GM23338 (cell line): ENCODE measurements at regions not wholly inside any gene's neighbourhood (a gene's known extent, or its start where the extent isn't known, plus 50 kb on each side); places are given as distances from the start of the nearest gene placed in this dataset.

Source experiments
- ATAC-seq: fragments of 200-7000 bp; cut with Tn5 transposase; 3 replicates; pipeline ENCODE4 v1.9.1; 2020
- DNase-seq: peaks from one replicate; pipeline ENCODE4 v3.0.0-alpha.2; 2015; ENCODE audit warnings: low spot score
- H2AFZ ChIP-seq: fragments of 200-600 bp; sonication (generic); 2 replicates; pipeline ENCODE4 v1.8.0; 2016; ENCODE audit warnings: antibody characterized with exemption, mild to moderate bottlenecking, moderate library complexity
- H3F3A ChIP-seq: fragments of 200-600 bp; sonication (generic); replicated peaks from 2 replicates; pipeline ENCODE4 v1.8.0; 2017; ENCODE audit warnings: antibody characterized with exemption, mixed run types, low read depth
- H3K27ac ChIP-seq: fragments of 200-600 bp; sonication (generic); 2 replicates; pipeline ENCODE4 v1.6.1; 2016; ENCODE audit warnings: low read depth
- H3K27me3 ChIP-seq: fragments of 200-600 bp; sonication (generic); 2 replicates; pipeline ENCODE4 v1.8.0; 2016; ENCODE audit warnings: mild to moderate bottlenecking, mixed run types, moderate library complexity; ENCODE audit not compliant: insufficient read depth
- H3K36me3 ChIP-seq: fragments of 200-600 bp; sonication (generic); 2 replicates; pipeline ENCODE4 v1.8.0; 2016; ENCODE audit warnings: mild to moderate bottlenecking; ENCODE audit not compliant: insufficient read depth
- H3K4me1 ChIP-seq: fragments of 200-600 bp; sonication (generic); 2 replicates; pipeline ENCODE4 v1.8.0; 2016; ENCODE audit warnings: mild to moderate bottlenecking, moderate library complexity; ENCODE audit not compliant: insufficient read depth
- H3K4me2 ChIP-seq: fragments of 200-600 bp; sonication (generic); 2 replicates; pipeline ENCODE4 v1.7.1; 2017; ENCODE audit warnings: mixed run types
- H3K4me3 ChIP-seq: fragments of 200-600 bp; sonication (generic); 2 replicates; pipeline ENCODE4 v1.6.1; 2016; ENCODE audit warnings: mixed run types
- H3K79me2 ChIP-seq: fragments of 200-600 bp; sonication (generic); replicated peaks from 2 replicates; pipeline ENCODE4 v1.8.0; 2017; ENCODE audit warnings: mild to moderate bottlenecking; ENCODE audit not compliant: insufficient read depth
- H3K9me2 ChIP-seq: fragments of 200-600 bp; sonication (generic); 2 replicates; pipeline ENCODE4 v1.8.0; 2017; ENCODE audit not compliant: insufficient read depth
- H4K20me1 ChIP-seq: fragments of 200-600 bp; sonication (generic); replicated peaks from 2 replicates; pipeline ENCODE4 v1.8.0; 2017; ENCODE audit warnings: mild to moderate bottlenecking; ENCODE audit not compliant: insufficient read depth
- H3K27ac Mint-ChIP-seq: 2 replicates; pipeline ENCODE4 v1.8.0; 2020; ENCODE audit warnings: inconsistent platforms, mild to moderate bottlenecking, moderate library complexity, mixed read lengths
- H3K27me3 Mint-ChIP-seq: 3 replicates; pipeline ENCODE4 v1.8.0; 2022; ENCODE audit warnings: low read depth, mild to moderate bottlenecking, moderate library complexity, mixed read lengths, inconsistent platforms; ENCODE audit not compliant: insufficient read depth, poor library complexity
- H3K36me3 Mint-ChIP-seq: 3 replicates; pipeline ENCODE4 v1.8.0; 2021; ENCODE audit warnings: low read depth, mild to moderate bottlenecking, inconsistent platforms, moderate library complexity, mixed read lengths
- H3K4me1 Mint-ChIP-seq: 3 replicates; pipeline ENCODE4 v1.8.0; 2020; ENCODE audit warnings: mild to moderate bottlenecking, inconsistent platforms, mixed read lengths
- H3K4me3 Mint-ChIP-seq: 3 replicates; pipeline ENCODE4 v1.8.0; 2021; ENCODE audit warnings: moderate library complexity, mild to moderate bottlenecking, inconsistent platforms, mixed read lengths
- H3K9me3 Mint-ChIP-seq: 3 replicates; pipeline ENCODE4 v1.8.0; 2020; ENCODE audit warnings: moderate library complexity, mild to moderate bottlenecking, inconsistent platforms, mixed read lengths
- CREB1 ChIP-seq: fragments of 250-450 bp; sonication (Bioruptor Pico); IDR thresholded peaks from 2 replicates; pipeline ENCODE4 v1.5.0; 2020; ENCODE audit warnings: low read depth, mild to moderate bottlenecking, moderate library complexity
- CTCF ChIP-seq, 2 experiments: fragments of 200-600 bp in 1 of 2; sonication (generic) in 1 of 2; conservative IDR thresholded peaks; 2 replicates each; pipeline versions ENCODE4 v1.5.1 to v1.6.1; 2016 to 2017; ENCODE audit warnings: antibody characterized with exemption in 2 of 2, low read depth in 2 of 2, mild to moderate bottlenecking in 2 of 2, moderate library complexity in 1 of 2
- ETS1 ChIP-seq: IDR thresholded peaks from 2 replicates; pipeline ENCODE4 v1.6.1; 2016; ENCODE audit warnings: antibody characterized with exemption
- EZH2 ChIP-seq: fragments of 200-600 bp; sonication (generic); IDR thresholded peaks from one replicate; pipeline ENCODE4 v1.8.0; 2017; ENCODE audit warnings: antibody characterized with exemption, mild to moderate bottlenecking, low read depth; ENCODE audit not compliant: unreplicated experiment
- EZH2phosphoT487 ChIP-seq: fragments of 200-600 bp; sonication (generic); IDR thresholded peaks from one replicate; pipeline ENCODE4 v1.8.1; 2018; ENCODE audit warnings: antibody characterized with exemption; ENCODE audit not compliant: unreplicated experiment
- JUNB ChIP-seq: IDR thresholded peaks from one replicate; pipeline ENCODE4 v1.6.1; 2016; ENCODE audit warnings: antibody characterized with exemption; ENCODE audit not compliant: unreplicated experiment
- NANOG ChIP-seq: IDR thresholded peaks from 2 replicates; pipeline ENCODE4 v1.6.1; 2016; ENCODE audit warnings: antibody characterized with exemption, borderline replicate concordance
- POLR2AphosphoS5 ChIP-seq: IDR thresholded peaks from 2 replicates; pipeline ENCODE4 v1.6.1; 2016; ENCODE audit warnings: antibody characterized with exemption, low read depth
- REST ChIP-seq: IDR thresholded peaks from one replicate; pipeline ENCODE4 v1.6.1; 2018; ENCODE audit warnings: antibody characterized with exemption; ENCODE audit not compliant: unreplicated experiment
- STAT1 ChIP-seq: IDR thresholded peaks from one replicate; pipeline ENCODE4 v1.6.1; 2016; ENCODE audit warnings: antibody characterized with exemption; ENCODE audit not compliant: unreplicated experiment
- ZNF114 ChIP-seq: fragments of 250-450 bp; sonication (Bioruptor Pico); IDR thresholded peaks from 2 replicates; pipeline ENCODE4 v1.5.0; 2020; ENCODE audit warnings: mild to moderate bottlenecking, moderate library complexity
- ZNF331 ChIP-seq: fragments of 250-450 bp; sonication (Bioruptor Pico); IDR thresholded peaks from 2 replicates; pipeline ENCODE4 v1.5.0; 2020; ENCODE audit warnings: low read depth, mild to moderate bottlenecking, moderate library complexity
- ZNF462 ChIP-seq: fragments of 250-450 bp; sonication (Bioruptor Pico); IDR thresholded peaks from 2 replicates; pipeline ENCODE4 v1.5.0; 2020; ENCODE audit warnings: mild to moderate bottlenecking, moderate library complexity

- H3F3A ChIP-seq: no peaks in the 10 kb centered on the region
- DNase-seq (no peak), ATAC-seq (no peak)
- peaks cover 6% of the 10 kb centered on the region for H3K9me2 ChIP-seq
- H3K4me3 ChIP-seq: no peak overlapping the region
- H3K4me1 ChIP-seq: no peaks in the 10 kb centered on the region
- no peak overlapping the region for H3K4me3 Mint-ChIP-seq
- H3K4me2 ChIP-seq: no peak overlapping the region
- H2AFZ ChIP-seq: no peak overlapping the region
- no peak overlapping the region for H3K27ac ChIP-seq
- no peak overlapping the region for H3K27ac Mint-ChIP-seq
- no peaks in the 10 kb centered on the region for H3K27me3 ChIP-seq
- TF ChIP-seq ZNF462 (CRISPR knock-in tag): no peak
- no peak for TF ChIP-seq ZNF331 (CRISPR knock-in tag)
- no peak for TF ChIP-seq CTCF (conservative IDR thresholded peaks at IDR 0.05; ENCODE audit: low read depth in 2 of 2)
- TF ChIP-seq ETS1: no peak
- no peak for TF ChIP-seq POLR2AphosphoS5
- TF ChIP-seq JUNB: no peak
- no peak for TF ChIP-seq EZH2phosphoT487
- TF ChIP-seq EZH2: no peak
- TF ChIP-seq STAT1: no peak
- no peak for TF ChIP-seq CREB1 (CRISPR knock-in tag)
- TF ChIP-seq REST: no peak
- TF ChIP-seq NANOG: no peak
- no peak for TF ChIP-seq ZNF114
- no peaks in the 10 kb centered on the region; the same call in 2 of the 3 replicates for H3K9me3 Mint-ChIP-seq
- no peaks in the 10 kb centered on the region for H3K4me1 Mint-ChIP-seq
- no peaks in the 10 kb centered on the region; the same call in 1 of the 2 replicates for H4K20me1 ChIP-seq
- peaks cover 6% of the 10 kb centered on the region for H3K27me3 Mint-ChIP-seq
- H3K36me3 ChIP-seq: no peaks in the 10 kb centered on the region
- H3K36me3 Mint-ChIP-seq: no peaks in the 10 kb centered on the region
- H3K79me2 ChIP-seq: no peaks in the 10 kb centered on the region
Observed at GRCh38 chr16:16972831-16973230, 497.9 kb downstream of the XYLT1 start.
